RWPE2 (cell line): ENCODE measurements at regions not wholly inside any gene's neighbourhood (a gene's known extent, or its start where the extent isn't known, plus 50 kb on each side); places are given as distances from the start of the nearest gene placed in this dataset.

Experiments
- ATAC-seq: fragments of 200-7000 bp; cut with Tn5 transposase; 3 replicates; pipeline ENCODE4 v1.9.1; 2021; ENCODE audit warnings: low read depth
- DNase-seq: peaks from one replicate; pipeline ENCODE4 v3.0.0-alpha.2; 2020; ENCODE audit warnings: low spot score
- H3K27ac ChIP-seq: fragments of 450-650 bp; 2 replicates; pipeline ENCODE4 v1.5.1; 2017; ENCODE audit warnings: mild to moderate bottlenecking; ENCODE audit not compliant: poor library complexity, severe bottlenecking
- H3K27me3 ChIP-seq: fragments of 250-450 bp; sonication (Bioruptor Pico); 2 replicates; pipeline ENCODE4 v1.5.1; 2021; ENCODE audit warnings: mild to moderate bottlenecking, moderate library complexity; ENCODE audit not compliant: insufficient read depth, poor library complexity, severe bottlenecking
- H3K36me3 ChIP-seq: fragments of 250-450 bp; sonication (Bioruptor Pico); 2 replicates; pipeline ENCODE4 v1.5.1; 2020; ENCODE audit warnings: low read depth, mild to moderate bottlenecking, moderate library complexity
- H3K4me1 ChIP-seq: fragments of 250-450 bp; sonication (Bioruptor Pico); 2 replicates; pipeline ENCODE4 v1.5.1; 2021; ENCODE audit warnings: mild to moderate bottlenecking, moderate library complexity; ENCODE audit not compliant: insufficient read depth, poor library complexity, severe bottlenecking
- H3K4me3 ChIP-seq: fragments of 250-450 bp; sonication (Bioruptor Pico); 2 replicates; pipeline ENCODE4 v1.5.1; 2021; ENCODE audit warnings: mild to moderate bottlenecking, moderate library complexity; ENCODE audit not compliant: severe bottlenecking
- H3K9me3 ChIP-seq: fragments of 250-450 bp; sonication (Bioruptor Pico); 2 replicates; pipeline ENCODE4 v1.5.1; 2021; ENCODE audit warnings: mild to moderate bottlenecking, moderate library complexity; ENCODE audit not compliant: severe bottlenecking
- TF ChIP-seq, protein P1 (sequence below): fragments of 450-650 bp; IDR thresholded peaks from one replicate; pipeline ENCODE4 v1.5.1; 2017; ENCODE audit warnings: mild to moderate bottlenecking, moderate library complexity; ENCODE audit not compliant: poor library complexity, severe bottlenecking

DNA sequence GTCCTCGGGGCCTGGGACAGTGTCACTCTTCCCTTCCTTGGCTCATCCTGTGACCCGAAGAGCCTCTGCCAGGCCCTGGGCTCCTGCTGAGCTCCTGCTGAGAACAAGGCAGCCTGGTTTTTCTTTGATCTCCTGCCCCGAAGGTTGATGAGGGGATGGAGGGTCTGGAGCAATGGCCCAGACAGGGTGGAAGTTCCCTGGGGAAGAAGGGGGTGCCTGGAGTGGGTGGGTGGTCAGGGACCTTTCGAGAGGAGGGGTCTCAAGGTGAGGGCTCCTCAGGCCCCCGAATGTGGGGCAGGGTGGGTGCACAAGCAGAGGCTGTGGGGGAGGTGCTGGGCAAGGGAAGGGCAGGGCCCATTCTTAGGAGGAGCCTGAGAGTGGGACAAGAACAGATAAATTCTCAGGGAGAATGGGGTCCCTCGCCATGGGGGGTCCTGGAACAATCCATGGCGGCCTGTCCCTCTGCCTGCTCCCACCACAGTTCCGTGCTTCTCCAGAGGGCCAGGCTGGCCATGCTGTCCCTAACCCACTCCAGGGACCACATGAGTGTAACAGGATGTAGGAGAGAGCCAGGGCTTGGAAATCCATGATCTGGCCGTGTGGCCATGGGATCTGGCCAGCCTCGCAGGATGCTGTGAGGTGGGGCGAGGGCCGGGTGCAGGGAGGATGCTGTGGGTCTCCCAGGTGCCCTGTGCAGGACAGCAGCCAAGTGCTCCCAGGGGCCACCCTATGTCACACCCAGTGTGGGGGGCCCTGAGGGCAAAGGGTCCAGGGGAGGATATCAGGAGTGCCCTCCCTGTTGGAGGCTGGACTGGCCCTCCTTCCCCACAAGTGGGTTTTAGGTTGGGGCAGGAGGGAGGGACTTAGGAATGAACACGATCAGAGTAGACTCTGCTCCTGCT is 128.5 kb upstream of the LPCAT1 start:
- Histone ChIP-seq H3K9me3 (no peaks in the 10 kb centered on the region), H3K36me3 (no peaks in the 10 kb centered on the region), H3K4me3 (no peak overlapping the region), H3K4me1 (no peaks in the 10 kb centered on the region), H3K27me3 (peaks cover 16% of the 10 kb centered on the region), H3K27ac (no peak overlapping the region)
- DNase-seq, result no peak
- ATAC-seq, result no peak
- TF ChIP-seq, protein P1, sequence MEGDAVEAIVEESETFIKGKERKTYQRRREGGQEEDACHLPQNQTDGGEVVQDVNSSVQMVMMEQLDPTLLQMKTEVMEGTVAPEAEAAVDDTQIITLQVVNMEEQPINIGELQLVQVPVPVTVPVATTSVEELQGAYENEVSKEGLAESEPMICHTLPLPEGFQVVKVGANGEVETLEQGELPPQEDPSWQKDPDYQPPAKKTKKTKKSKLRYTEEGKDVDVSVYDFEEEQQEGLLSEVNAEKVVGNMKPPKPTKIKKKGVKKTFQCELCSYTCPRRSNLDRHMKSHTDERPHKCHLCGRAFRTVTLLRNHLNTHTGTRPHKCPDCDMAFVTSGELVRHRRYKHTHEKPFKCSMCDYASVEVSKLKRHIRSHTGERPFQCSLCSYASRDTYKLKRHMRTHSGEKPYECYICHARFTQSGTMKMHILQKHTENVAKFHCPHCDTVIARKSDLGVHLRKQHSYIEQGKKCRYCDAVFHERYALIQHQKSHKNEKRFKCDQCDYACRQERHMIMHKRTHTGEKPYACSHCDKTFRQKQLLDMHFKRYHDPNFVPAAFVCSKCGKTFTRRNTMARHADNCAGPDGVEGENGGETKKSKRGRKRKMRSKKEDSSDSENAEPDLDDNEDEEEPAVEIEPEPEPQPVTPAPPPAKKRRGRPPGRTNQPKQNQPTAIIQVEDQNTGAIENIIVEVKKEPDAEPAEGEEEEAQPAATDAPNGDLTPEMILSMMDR, result no peak

DNA sequence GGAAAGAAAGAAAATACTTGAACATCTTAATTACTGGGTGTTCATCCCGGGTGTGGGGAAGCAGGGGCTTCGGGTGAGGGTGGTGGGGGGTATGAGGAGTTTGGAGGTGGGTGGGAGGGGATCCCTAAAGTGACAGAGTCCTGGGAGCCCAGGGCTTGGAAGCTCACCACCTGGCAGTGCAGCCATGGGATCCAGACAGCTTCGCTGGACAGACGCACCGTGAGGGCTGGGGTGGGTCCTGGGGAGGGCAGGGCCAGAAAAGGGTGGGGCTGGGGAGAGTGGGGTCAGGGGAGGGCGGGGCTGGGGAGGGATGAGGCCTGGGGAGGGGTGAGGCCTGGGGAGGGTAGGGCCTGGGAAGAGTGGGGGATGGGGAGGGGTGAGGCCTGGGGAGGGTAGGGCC is 127.5 kb upstream of the LPCAT1 start:
- TF ChIP-seq, protein P1, result no peak
- Histone ChIP-seq H3K27me3 (peaks cover 17% of the 10 kb centered on the region), H3K36me3 (no peaks in the 10 kb centered on the region), H3K27ac (no peak overlapping the region), H3K9me3 (no peaks in the 10 kb centered on the region), H3K4me3 (no peak overlapping the region), H3K4me1 (no peaks in the 10 kb centered on the region)
- no peak for DNase-seq
- no peak for ATAC-seq

DNA sequence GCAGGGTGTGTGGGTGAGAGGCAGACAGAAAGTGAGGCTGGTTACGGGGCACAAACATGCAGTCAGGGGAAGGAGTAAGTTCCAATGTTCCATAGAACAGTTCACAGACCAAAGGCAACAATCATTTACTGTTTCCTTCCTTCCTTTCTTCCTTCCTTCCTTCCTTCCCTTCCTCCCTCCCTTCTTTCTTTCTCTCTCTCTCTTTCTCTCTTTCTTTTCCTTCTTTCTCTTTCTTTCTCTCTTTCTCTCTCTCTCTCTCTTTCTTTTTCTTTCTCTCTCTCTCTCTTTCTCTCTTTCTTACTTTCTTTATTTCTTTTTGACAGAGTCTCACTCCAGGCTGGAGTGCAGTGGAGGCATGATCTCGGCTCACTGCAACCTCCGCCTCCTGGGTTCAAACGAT is 125.8 kb upstream of the LPCAT1 start:
- ATAC-seq (no peak), DNase-seq (no peak)
- H3K4me3 ChIP-seq, result no peak overlapping the region
- no peaks in the 10 kb centered on the region for H3K36me3 ChIP-seq
- TF ChIP-seq, protein P1, result no peak
- no peaks in the 10 kb centered on the region for H3K9me3 ChIP-seq
- peaks cover 31% of the 10 kb centered on the region for H3K27me3 ChIP-seq
- H3K27ac ChIP-seq, result no peak overlapping the region
- no peaks in the 10 kb centered on the region for H3K4me1 ChIP-seq

DNA sequence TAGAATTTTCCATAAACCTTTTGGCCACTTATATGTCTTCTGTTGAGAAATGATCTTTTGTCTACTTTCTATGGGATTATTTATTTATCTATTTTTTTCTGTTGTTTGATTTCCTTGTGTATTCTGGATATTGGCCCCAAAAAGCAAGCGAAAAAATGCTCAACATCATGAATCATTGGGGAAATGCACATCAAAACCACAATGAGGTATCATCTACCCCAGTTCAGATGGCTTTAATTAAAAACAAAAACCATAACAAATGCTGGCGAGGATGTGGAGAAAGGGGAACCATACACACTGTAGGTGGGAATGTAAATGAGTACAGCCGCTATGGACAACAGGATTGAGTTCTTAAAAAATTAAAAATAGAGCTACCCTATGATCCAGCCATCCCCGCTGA is 125.0 kb upstream of the LPCAT1 start:
- no peak for ATAC-seq
- no peak overlapping the region for H3K27ac ChIP-seq
- no peaks in the 10 kb centered on the region for H3K36me3 ChIP-seq
- no peaks in the 10 kb centered on the region for H3K4me1 ChIP-seq
- no peak overlapping the region for H3K4me3 ChIP-seq
- TF ChIP-seq, protein P1, result no peak
- DNase-seq, result no peak
- peaks cover 29% of the 10 kb centered on the region for H3K27me3 ChIP-seq
- H3K9me3 ChIP-seq, result no peaks in the 10 kb centered on the region

DNA sequence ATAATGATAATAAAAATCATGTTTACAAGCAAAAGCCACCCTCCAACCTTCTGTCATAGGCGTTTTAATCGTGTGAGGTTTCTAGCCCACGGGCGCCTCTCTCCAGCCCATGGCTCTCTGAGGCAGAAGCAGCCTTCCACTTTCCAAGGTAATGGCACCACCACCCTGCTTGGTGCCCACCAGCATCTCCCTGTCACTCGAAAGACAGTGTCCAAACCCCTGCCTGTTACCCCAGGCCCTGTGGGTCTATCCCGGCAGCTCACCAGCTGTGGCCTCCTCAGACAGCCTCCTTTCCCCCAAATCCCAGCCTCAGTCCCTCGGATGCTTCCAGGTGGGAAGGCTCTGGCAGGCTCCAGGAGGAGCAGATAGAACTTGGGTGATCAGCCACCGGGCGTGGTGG is 123.8 kb upstream of the LPCAT1 start:
- TF ChIP-seq, protein P1, result no peak
- Histone ChIP-seq H3K9me3 (no peaks in the 10 kb centered on the region), H3K36me3 (no peaks in the 10 kb centered on the region), H3K4me1 (no peaks in the 10 kb centered on the region), H3K27me3 (peaks cover 33% of the 10 kb centered on the region), H3K27ac (no peak overlapping the region), H3K4me3 (no peak overlapping the region)
- DNase-seq (no peak), ATAC-seq (no peak)
